ENCODE measurements at regions not wholly inside any gene's neighbourhood (a gene's known extent, or its start where the extent isn't known, plus 50 kb on each side); places are given as distances from the start of the nearest gene placed in this dataset.

- TF ChIP-seq, protein P1, sequence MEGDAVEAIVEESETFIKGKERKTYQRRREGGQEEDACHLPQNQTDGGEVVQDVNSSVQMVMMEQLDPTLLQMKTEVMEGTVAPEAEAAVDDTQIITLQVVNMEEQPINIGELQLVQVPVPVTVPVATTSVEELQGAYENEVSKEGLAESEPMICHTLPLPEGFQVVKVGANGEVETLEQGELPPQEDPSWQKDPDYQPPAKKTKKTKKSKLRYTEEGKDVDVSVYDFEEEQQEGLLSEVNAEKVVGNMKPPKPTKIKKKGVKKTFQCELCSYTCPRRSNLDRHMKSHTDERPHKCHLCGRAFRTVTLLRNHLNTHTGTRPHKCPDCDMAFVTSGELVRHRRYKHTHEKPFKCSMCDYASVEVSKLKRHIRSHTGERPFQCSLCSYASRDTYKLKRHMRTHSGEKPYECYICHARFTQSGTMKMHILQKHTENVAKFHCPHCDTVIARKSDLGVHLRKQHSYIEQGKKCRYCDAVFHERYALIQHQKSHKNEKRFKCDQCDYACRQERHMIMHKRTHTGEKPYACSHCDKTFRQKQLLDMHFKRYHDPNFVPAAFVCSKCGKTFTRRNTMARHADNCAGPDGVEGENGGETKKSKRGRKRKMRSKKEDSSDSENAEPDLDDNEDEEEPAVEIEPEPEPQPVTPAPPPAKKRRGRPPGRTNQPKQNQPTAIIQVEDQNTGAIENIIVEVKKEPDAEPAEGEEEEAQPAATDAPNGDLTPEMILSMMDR (IDR thresholded peaks at IDR 0.05) = no peak
- no peak for TF ChIP-seq POLR2A (IDR thresholded peaks at IDR 0.05)
Observed at GRCh38 chr3:80753021-80753420, 985.2 kb upstream of the ROBO1 start.
